H9 (cell line): ENCODE measurements at regions not wholly inside any gene's neighbourhood (a gene's known extent, or its start where the extent isn't known, plus 50 kb on each side); places are given as distances from the start of the nearest gene placed in this dataset.

Experiments used
- DNase-seq: peaks from one replicate; pipeline ENCODE4 v3.0.0-alpha.2; 2017
- H2AFZ ChIP-seq: one replicate; pipeline ENCODE4 v1.6.1; 2013; ENCODE audit warnings: mild to moderate bottlenecking, low read length, control low read depth, moderate library complexity
- H2AK5ac ChIP-seq: 2 replicates; pipeline ENCODE4 v1.6.1; 2013; ENCODE audit warnings: low read length, control low read depth, mixed read lengths; ENCODE audit not compliant: insufficient read length
- H2BK120ac ChIP-seq: one replicate; pipeline ENCODE4 v1.6.1; 2013; ENCODE audit warnings: low read depth, mild to moderate bottlenecking, low read length, control low read depth, inconsistent platforms; ENCODE audit not compliant: poor library complexity, severe bottlenecking
- H2BK12ac ChIP-seq: 2 replicates; pipeline ENCODE4 v1.6.1; 2013; ENCODE audit warnings: low read length, control low read depth, mixed read lengths, low read depth; ENCODE audit not compliant: insufficient read length
- H2BK15ac ChIP-seq: 2 replicates; pipeline ENCODE4 v1.6.1; 2013; ENCODE audit warnings: low read depth, low read length, control low read depth
- H2BK20ac ChIP-seq: one replicate; pipeline ENCODE4 v1.6.1; 2013; ENCODE audit warnings: low read depth, mild to moderate bottlenecking, low read length, control low read depth, inconsistent platforms; ENCODE audit not compliant: poor library complexity, severe bottlenecking
- H2BK5ac ChIP-seq: 2 replicates; pipeline ENCODE4 v1.6.1; 2013; ENCODE audit warnings: low read length, control low read depth, mixed read lengths; ENCODE audit not compliant: insufficient read length
- H3K14ac ChIP-seq: 2 replicates; pipeline ENCODE4 v1.6.1; 2013; ENCODE audit warnings: low read length, control low read depth; ENCODE audit not compliant: insufficient read depth
- H3K18ac ChIP-seq: 2 replicates; pipeline ENCODE4 v1.6.1; 2013; ENCODE audit warnings: low read depth, mild to moderate bottlenecking, mixed read lengths, low read length, control low read depth; ENCODE audit not compliant: insufficient read length
- H3K23ac ChIP-seq: 2 replicates; pipeline ENCODE4 v1.6.1; 2013; ENCODE audit warnings: low read length, control low read depth, mixed read lengths, low read depth; ENCODE audit not compliant: insufficient read length
- H3K23me2 ChIP-seq: 2 replicates; pipeline ENCODE4 v1.6.1; 2013; ENCODE audit warnings: low read depth, mild to moderate bottlenecking, mixed read lengths, low read length, control low read depth; ENCODE audit not compliant: insufficient read length, poor library complexity, severe bottlenecking
- H3K27ac ChIP-seq: 2 replicates; pipeline ENCODE4 v1.5.1; 2013; ENCODE audit warnings: low read length, control low read depth, mixed read lengths, low read depth; ENCODE audit not compliant: insufficient read length
- H3K27me3 ChIP-seq: 2 replicates; pipeline ENCODE4 v1.6.1; 2013; ENCODE audit warnings: low read length, control low read depth, inconsistent platforms; ENCODE audit not compliant: insufficient read depth
- H3K4ac ChIP-seq: 2 replicates; pipeline ENCODE4 v1.6.1; 2013; ENCODE audit warnings: low read depth, mild to moderate bottlenecking, control low read depth, inconsistent platforms, low read length, moderate library complexity
- H3K4me1 ChIP-seq: 2 replicates; pipeline ENCODE4 v1.6.1; 2013; ENCODE audit warnings: low read length, control low read depth, inconsistent platforms; ENCODE audit not compliant: insufficient read depth
- H3K4me2 ChIP-seq: 2 replicates; pipeline ENCODE4 v1.6.1; 2013; ENCODE audit warnings: low read length, control low read depth, mixed read lengths; ENCODE audit not compliant: insufficient read length, insufficient read depth
- H3K56ac ChIP-seq: 2 replicates; pipeline ENCODE4 v1.6.1; 2013; ENCODE audit warnings: low read depth, mild to moderate bottlenecking, mixed read lengths, low read length, control low read depth; ENCODE audit not compliant: insufficient read length
- H3K79me1 ChIP-seq: 2 replicates; pipeline ENCODE4 v1.6.1; 2013; ENCODE audit warnings: low read depth, mild to moderate bottlenecking, moderate library complexity, low read length, control low read depth, inconsistent platforms; ENCODE audit not compliant: insufficient read depth, poor library complexity, severe bottlenecking
- H3K79me2 ChIP-seq: 2 replicates; pipeline ENCODE4 v1.6.1; 2013; ENCODE audit warnings: low read length, control low read depth, inconsistent platforms; ENCODE audit not compliant: insufficient read depth
- H3K9ac ChIP-seq: 2 replicates; pipeline ENCODE4 v1.6.1; 2013; ENCODE audit warnings: low read length, control low read depth, mixed read lengths; ENCODE audit not compliant: insufficient read length; ENCODE audit errors: extremely low read depth
- H3K9me3 ChIP-seq: one replicate; pipeline ENCODE4 v1.6.1; 2013; ENCODE audit warnings: low read depth, low read length, inconsistent platforms; ENCODE audit not compliant: control insufficient read depth
- H3T11ph ChIP-seq: one replicate; pipeline ENCODE4 v1.6.1; 2013; ENCODE audit warnings: mild to moderate bottlenecking, low read length, control low read depth, inconsistent platforms
- H4K20me1 ChIP-seq: one replicate; pipeline ENCODE4 v1.6.1; 2013; ENCODE audit not compliant: control insufficient read depth, insufficient read length, insufficient read depth
- H4K5ac ChIP-seq: 2 replicates; pipeline ENCODE4 v1.6.1; 2013; ENCODE audit warnings: low read depth, mild to moderate bottlenecking, mixed read lengths, low read length, control low read depth; ENCODE audit not compliant: insufficient read length
- H4K8ac ChIP-seq: replicated peaks from 2 replicates; pipeline ENCODE4 v1.6.1; 2013; ENCODE audit warnings: low read length, control low read depth, mixed read lengths, low read depth; ENCODE audit not compliant: insufficient read length
- H4K91ac ChIP-seq: 2 replicates; pipeline ENCODE4 v1.6.1; 2013; ENCODE audit warnings: low read depth, mild to moderate bottlenecking, moderate library complexity, mixed read lengths, low read length, control low read depth; ENCODE audit not compliant: insufficient read length
- H3K27ac Mint-ChIP-seq, 3 experiments: 2 replicates in 2 of 3; 3 replicates in 1 of 3; pipeline ENCODE4 v1.8.0; 2020 to 2021; ENCODE audit warnings: mixed read lengths in 3 of 3, mild to moderate bottlenecking in 1 of 3, moderate library complexity in 1 of 3
- H3K27me3 Mint-ChIP-seq: 2 replicates; pipeline ENCODE4 v1.8.0; 2021; ENCODE audit warnings: low read depth, mild to moderate bottlenecking, moderate library complexity, mixed read lengths
- H3K36me3 Mint-ChIP-seq, 3 experiments: 2 replicates in 2 of 3; 3 replicates in 1 of 3; pipeline ENCODE4 v1.8.0; 2020 to 2021; ENCODE audit warnings: low read depth in 3 of 3, mixed read lengths in 3 of 3; ENCODE audit not compliant: insufficient read depth in 1 of 3
- H3K4me1 Mint-ChIP-seq, 2 experiments: 2 replicates each; pipeline ENCODE4 v1.8.0; 2020; ENCODE audit warnings: mixed read lengths in 2 of 2
- H3K4me3 Mint-ChIP-seq, 2 experiments: 2 replicates in 1 of 2; 3 replicates in 1 of 2; pipeline ENCODE4 v1.8.0; 2020 to 2021; ENCODE audit warnings: mild to moderate bottlenecking in 2 of 2, mixed read lengths in 2 of 2, moderate library complexity in 1 of 2
- H3K9me3 Mint-ChIP-seq, 2 experiments: 2 replicates in 1 of 2; 3 replicates in 1 of 2; pipeline ENCODE4 v1.8.0; 2020; ENCODE audit warnings: mild to moderate bottlenecking in 2 of 2, mixed read lengths in 2 of 2, moderate library complexity in 1 of 2
- CTCF ChIP-seq: fragments of 200-600 bp; sonication (generic); conservative IDR thresholded peaks from 3 replicates; pipeline ENCODE4 v1.8.0; 2021; ENCODE audit warnings: antibody characterized with exemption, mild to moderate bottlenecking
- WGBS: extraction: QIAGEN DNeasy Blood & Tissue Kit; methylation state at CpG from one replicate; pipeline ENCODE4 v1.1.7; 2013; ENCODE audit warnings: missing lambda C conversion rate, low lambda C conversion rate, mixed read lengths; ENCODE audit not compliant: insufficient read length; ENCODE audit errors: extremely low coverage; 5-methylcytosine and 5-hydroxymethylcytosine counted together

- no peak overlapping the region for H3K27ac Mint-ChIP-seq
- Histone ChIP-seq H3K4me2 (no peak overlapping the region), H3K23ac (no peak overlapping the region), H3K4me1 (no peaks in the 10 kb centered on the region), H4K91ac (no peak overlapping the region), H2BK120ac (no peak overlapping the region), H3K79me1 (no peaks in the 10 kb centered on the region), H3K4ac (no peak overlapping the region), H2AFZ (no peak overlapping the region), H3K27ac (no peak overlapping the region), H3K23me2 (no peaks in the 10 kb centered on the region), H3K56ac (no peak overlapping the region), H2AK5ac (no peak overlapping the region), H3K27me3 (no peaks in the 10 kb centered on the region), H3K9ac (no peak overlapping the region), H3K18ac (no peak overlapping the region), H2BK5ac (no peak overlapping the region), H4K20me1 (no peaks in the 10 kb centered on the region), H2BK15ac (no peak overlapping the region), H3K9me3 (no peaks in the 10 kb centered on the region), H4K8ac (no peak overlapping the region), H3T11ph (no peak overlapping the region), H2BK12ac (no peak overlapping the region), H4K5ac (no peak overlapping the region), H2BK20ac (no peak overlapping the region), H3K14ac (no peak overlapping the region), H3K79me2 (no peaks in the 10 kb centered on the region)
- H3K9me3 Mint-ChIP-seq, result peaks cover 0 to 2% of the 10 kb centered on the region in 2 experiments; a peak in 1 of 5 replicates
- H3K4me3 Mint-ChIP-seq, result no peak overlapping the region
- no peak for DNase-seq
- no peaks in the 10 kb centered on the region; a peak in 1 of 7 replicates for H3K36me3 Mint-ChIP-seq
- TF ChIP-seq CTCF, result no peak
- no peaks in the 10 kb centered on the region for H3K27me3 Mint-ChIP-seq
- WGBS, result no CpG with 5 or more reads among the region's 3 CpGs
- H3K4me1 Mint-ChIP-seq, result peaks cover 12 to 16% of the 10 kb centered on the region in 2 experiments
Observed at GRCh38 chr4:181278941-181279340, 964.3 kb upstream of the TENM3 start.
